HL-60 (cell line): ENCODE measurements at regions not wholly inside any gene's neighbourhood (a gene's known extent, or its start where the extent isn't known, plus 50 kb on each side); places are given as distances from the start of the nearest gene placed in this dataset.
"Not testable (repeated sequence)": the region's sequence is repeated elsewhere in the genome, so short reads cannot be mapped to it uniquely, and the experiment has no call there.

Experiments
- GABPA ChIP-seq: IDR thresholded peaks from 2 replicates; pipeline ENCODE4 v1.6.1; 2012; ENCODE audit warnings: low read depth
- POLR2AphosphoS5 ChIP-seq: IDR thresholded peaks from 2 replicates; pipeline ENCODE4 v1.6.1; 2012; ENCODE audit warnings: low read depth
- SPI1 ChIP-seq: IDR thresholded peaks from 2 replicates; pipeline ENCODE4 v1.6.1; 2012; ENCODE audit warnings: low read depth, mild to moderate bottlenecking, borderline replicate concordance
- TF ChIP-seq, protein P1 (sequence below): IDR thresholded peaks from one replicate; pipeline ENCODE4 v1.5.1; 2011; ENCODE audit warnings: low read length, control low read depth, inconsistent platforms; ENCODE audit not compliant: insufficient read depth
- TF ChIP-seq, protein P2 (sequence below): IDR thresholded peaks from 2 replicates; pipeline ENCODE4 v1.6.1; 2012; ENCODE audit warnings: low read depth; ENCODE audit not compliant: insufficient replicate concordance

GRCh38 chrX:146119074-146119473 lies 301.4 kb downstream of the SLITRK2 start:
- TF ChIP-seq, protein P1, sequence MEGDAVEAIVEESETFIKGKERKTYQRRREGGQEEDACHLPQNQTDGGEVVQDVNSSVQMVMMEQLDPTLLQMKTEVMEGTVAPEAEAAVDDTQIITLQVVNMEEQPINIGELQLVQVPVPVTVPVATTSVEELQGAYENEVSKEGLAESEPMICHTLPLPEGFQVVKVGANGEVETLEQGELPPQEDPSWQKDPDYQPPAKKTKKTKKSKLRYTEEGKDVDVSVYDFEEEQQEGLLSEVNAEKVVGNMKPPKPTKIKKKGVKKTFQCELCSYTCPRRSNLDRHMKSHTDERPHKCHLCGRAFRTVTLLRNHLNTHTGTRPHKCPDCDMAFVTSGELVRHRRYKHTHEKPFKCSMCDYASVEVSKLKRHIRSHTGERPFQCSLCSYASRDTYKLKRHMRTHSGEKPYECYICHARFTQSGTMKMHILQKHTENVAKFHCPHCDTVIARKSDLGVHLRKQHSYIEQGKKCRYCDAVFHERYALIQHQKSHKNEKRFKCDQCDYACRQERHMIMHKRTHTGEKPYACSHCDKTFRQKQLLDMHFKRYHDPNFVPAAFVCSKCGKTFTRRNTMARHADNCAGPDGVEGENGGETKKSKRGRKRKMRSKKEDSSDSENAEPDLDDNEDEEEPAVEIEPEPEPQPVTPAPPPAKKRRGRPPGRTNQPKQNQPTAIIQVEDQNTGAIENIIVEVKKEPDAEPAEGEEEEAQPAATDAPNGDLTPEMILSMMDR: not testable (repeated sequence)
- TF ChIP-seq POLR2AphosphoS5, GABPA, SPI1: not testable (repeated sequence)
- TF ChIP-seq, protein P2, sequence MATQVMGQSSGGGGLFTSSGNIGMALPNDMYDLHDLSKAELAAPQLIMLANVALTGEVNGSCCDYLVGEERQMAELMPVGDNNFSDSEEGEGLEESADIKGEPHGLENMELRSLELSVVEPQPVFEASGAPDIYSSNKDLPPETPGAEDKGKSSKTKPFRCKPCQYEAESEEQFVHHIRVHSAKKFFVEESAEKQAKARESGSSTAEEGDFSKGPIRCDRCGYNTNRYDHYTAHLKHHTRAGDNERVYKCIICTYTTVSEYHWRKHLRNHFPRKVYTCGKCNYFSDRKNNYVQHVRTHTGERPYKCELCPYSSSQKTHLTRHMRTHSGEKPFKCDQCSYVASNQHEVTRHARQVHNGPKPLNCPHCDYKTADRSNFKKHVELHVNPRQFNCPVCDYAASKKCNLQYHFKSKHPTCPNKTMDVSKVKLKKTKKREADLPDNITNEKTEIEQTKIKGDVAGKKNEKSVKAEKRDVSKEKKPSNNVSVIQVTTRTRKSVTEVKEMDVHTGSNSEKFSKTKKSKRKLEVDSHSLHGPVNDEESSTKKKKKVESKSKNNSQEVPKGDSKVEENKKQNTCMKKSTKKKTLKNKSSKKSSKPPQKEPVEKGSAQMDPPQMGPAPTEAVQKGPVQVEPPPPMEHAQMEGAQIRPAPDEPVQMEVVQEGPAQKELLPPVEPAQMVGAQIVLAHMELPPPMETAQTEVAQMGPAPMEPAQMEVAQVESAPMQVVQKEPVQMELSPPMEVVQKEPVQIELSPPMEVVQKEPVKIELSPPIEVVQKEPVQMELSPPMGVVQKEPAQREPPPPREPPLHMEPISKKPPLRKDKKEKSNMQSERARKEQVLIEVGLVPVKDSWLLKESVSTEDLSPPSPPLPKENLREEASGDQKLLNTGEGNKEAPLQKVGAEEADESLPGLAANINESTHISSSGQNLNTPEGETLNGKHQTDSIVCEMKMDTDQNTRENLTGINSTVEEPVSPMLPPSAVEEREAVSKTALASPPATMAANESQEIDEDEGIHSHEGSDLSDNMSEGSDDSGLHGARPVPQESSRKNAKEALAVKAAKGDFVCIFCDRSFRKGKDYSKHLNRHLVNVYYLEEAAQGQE: not testable (repeated sequence)
